Fibroblast of upper back skin (primary cell): ENCODE measurements at regions not wholly inside any gene's neighbourhood (a gene's known extent, or its start where the extent isn't known, plus 50 kb on each side); places are given as distances from the start of the nearest gene placed in this dataset.
"Not testable (repeated sequence)": the region's sequence is repeated elsewhere in the genome, so short reads cannot be mapped to it uniquely, and the experiment has no call there.

ENCODE experiments used
- DNase-seq: peaks from one replicate; pipeline ENCODE4 v3.0.0-alpha.2; 2013

DNA sequence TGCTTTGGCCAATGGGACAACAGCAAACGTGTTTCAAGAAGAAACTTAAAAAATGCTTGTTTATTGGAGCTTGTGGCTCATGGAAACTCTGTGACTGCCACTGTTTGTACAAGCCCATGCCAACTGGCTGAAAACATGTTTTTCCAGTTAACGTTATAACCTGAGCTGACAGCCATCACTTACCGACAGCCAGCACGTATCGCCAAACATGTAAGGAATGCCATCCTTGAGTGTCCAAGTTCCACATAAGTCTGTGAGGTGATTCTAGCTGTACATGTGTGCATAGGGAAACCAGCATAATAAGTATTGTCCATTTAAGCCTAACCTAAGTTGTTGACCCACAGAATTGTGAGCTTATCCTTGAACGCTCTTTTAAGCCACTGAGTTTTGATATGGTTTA, 596.9 kb downstream of the TRHDE start:
- DNase-seq: no peak

DNA sequence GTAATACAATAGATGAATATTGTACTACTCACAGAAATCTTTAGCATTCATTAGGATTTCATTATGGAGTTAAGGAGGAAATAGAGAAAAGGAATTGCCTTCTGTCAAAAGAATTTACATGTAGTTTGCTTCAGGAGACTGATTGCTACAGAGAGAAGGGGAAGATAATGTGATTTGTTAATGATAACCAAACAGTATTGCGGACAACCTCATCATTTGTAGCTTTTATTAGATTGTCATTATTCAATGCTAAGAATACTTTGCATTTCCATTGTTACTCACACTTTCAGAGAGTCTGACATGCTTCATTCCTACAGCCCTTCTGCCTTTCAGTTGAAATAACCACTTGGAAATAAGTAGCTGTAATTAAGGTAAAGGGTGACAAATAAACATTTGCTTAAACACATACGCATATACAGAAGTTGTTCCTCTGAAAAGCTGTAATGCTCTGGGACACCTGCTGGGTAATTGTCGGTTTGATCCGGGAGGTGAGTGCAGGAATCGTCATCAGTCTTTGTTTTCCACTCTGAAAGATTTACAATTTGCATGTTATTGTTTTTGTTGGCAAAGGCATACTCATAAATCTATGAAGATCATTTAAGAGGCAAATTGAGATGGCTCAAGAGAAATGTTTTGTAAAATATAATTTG, 600.2 kb downstream of the TRHDE start:
- DNase-seq: no peak

GRCh38 chr12:72872996-72873395, 600.8 kb downstream of the TRHDE start:
- no peak for DNase-seq

- DNase-seq: no peak
Observed at GRCh38 chr12:72876092-72876491, 603.9 kb downstream of the TRHDE start.

- DNase-seq: no peak
Observed at GRCh38 chr12:72888693-72889092, 616.5 kb downstream of the TRHDE start.

DNA sequence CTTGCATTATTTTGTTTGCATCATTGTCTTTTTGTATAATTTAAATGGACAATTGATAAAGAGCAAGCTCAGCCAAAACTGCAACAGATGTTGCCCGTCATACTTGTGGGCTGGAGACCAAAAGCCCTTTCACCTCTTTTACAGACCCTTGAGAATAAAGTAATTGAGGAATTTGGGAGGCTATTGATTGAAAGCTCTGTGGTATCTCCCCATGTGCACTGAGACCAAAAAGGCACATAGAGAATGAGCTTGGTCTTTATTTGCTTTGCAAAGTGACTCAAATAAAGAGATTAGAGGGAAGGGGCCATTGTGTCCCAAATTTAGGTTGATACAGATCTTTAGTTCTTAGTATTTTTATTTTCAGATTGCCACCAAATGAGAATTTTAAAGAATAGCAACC, 617.6 kb downstream of the TRHDE start:
- DNase-seq: no peak

GRCh38 chr12:72901685-72902084, 629.5 kb downstream of the TRHDE start:
- DNase-seq: no peak

GRCh38 chr12:72925716-72926115, 653.5 kb downstream of the TRHDE start:
- no peak for DNase-seq

GRCh38 chr12:72931838-72932237, 659.7 kb downstream of the TRHDE start:
- not testable (repeated sequence) for DNase-seq

DNA sequence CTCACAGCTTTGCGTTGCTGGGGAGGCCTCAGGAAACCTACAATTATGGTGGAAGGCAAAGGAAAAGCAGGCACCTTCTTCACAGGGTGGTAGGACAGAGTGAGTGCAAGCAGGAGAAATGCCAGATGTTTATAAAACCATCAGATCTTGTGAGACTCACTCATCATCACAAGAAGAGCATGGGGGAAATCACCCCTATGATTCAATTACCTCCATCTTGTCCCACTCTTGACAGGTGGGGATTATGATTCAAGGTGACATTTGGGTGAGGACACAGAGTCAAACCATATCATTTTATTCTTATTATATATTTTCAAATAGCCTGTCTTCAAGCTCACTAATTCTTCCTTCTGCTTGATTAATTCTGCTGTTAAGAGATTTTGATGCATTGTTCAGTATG, 665.3 kb downstream of the TRHDE start:
- DNase-seq: no peak

DNA sequence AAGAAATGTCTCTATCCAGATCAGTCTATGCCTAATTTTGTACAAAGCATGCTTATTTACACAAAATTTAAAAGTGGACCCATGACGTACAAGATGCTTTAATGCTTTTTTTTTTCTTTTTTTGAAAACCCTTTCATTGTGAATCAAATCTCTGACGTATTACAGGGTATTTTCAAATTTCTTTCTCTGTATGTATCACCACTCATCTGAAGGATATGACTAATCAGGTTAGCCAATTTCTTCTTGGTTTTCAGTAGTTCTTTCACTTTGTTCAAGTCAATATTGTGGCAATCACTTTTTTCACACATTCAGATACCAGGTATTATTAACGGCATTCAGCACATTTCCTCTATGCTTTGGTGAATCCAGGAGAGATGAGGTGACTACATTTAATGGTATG, 685.3 kb downstream of the TRHDE start:
- DNase-seq: no peak

DNA sequence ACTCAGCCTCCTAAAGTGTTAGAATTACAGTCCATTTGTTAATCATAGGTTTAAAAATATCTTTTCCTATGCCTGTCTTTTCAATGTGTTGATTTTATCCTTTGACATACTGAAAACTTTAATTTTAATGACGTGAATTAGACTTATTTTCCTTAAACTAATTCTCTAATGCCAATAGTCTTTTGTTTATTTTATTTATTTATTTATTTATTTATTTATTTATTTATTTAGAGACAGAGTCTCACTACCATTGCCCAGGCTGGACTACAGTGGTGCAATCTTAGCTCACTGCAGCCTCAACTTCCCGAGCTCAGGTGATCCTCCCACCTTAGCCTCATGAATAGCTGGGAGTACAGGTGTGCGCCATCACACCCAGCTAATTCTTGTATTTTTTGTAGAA, 694.5 kb downstream of the TRHDE start:
- DNase-seq: no peak

DNA sequence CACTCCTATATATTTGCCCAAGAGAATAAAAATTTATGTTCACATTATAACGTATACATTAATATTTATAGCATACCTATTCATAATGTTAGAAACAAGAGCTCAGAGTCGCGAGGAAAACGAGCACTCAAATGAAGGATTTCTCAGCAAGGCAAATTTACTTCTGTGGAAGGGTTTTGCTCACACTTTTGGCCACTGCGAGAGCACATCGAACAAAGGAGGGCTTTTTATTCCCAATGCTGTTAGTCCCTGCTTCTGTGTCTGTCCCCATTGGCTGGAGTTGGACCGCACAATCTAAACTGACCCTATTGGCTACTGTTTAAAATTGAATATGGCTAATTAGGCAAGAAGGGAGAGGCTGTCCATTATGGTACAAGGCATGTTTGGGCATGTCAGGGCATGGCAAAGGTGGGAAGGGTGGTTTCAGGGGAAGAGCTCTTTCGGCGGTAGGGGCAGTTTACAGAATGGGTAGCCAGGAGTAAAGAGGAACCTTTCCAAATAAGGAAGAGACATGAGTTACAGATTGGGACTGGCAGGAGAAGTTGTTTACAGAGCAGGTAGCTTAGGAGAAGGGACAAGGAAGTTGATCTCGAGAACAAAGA, 702.9 kb downstream of the TRHDE start:
- no peak for DNase-seq

DNA sequence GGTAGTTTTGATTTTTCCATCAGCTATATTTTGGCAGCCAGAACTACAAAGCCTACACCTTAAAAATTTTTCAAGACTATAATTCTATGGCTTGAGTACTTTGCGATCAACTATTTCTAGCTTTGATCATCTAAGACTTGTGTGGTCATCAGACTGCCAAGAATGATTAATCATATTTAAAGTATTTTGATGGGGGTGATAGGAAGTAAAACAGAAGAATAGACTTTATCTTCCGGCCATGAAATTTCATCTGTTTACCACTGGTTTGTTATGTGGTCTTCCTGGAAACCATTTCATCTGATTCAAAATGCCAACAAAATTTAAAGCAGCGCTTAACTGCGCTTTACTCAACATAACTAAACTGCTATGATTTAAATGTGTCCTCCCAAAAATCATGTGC, 706.8 kb downstream of the TRHDE start:
- DNase-seq: no peak

DNA sequence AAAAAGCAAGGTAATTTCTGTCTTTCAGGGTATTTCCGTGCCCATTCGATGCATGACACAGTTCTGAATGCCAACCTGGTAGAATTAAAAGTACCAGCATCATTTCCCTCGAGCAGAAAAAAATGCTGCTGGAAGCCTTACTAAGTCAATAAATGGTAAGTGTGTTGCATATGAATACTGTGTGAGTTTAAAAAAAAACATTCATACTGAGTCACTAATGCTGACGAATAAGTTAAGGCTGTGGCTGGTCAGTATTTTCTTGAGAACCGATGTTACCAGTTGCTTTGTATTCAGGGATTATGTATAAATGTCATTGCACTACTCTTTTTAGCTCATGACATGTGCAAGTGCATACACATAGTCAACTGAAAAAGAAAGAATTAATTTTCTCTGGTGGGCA, 710.2 kb downstream of the TRHDE start:
- no peak for DNase-seq

GRCh38 chr12:72986963-72987362, 714.8 kb downstream of the TRHDE start:
- DNase-seq: no peak

DNA sequence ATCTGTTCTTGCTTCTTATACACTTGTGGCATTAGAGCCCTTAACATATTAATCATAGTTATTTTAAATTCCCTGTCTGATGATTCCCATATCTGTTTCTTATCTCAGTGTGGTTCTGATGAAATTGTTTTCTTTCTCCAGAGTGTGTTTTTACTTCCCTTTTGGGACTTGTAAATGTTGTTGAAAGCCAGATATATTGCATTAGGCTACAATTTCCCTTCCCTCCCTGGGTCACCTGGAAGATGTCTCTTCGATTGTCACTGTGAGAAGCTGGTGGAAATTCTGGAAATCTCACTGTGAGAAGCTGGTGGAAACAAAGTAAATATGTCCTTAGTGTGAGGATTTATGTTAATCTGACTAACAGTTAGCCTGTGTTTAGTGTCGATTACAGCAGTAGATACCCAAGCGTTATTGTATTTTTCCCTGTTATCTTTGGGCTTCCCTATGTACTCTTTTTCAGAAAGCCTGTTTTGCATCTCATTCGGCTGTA, 717.3 kb downstream of the TRHDE start:
- DNase-seq: no peak

- not testable (repeated sequence) for DNase-seq
Observed at GRCh38 chr12:72995029-72995428, 722.9 kb downstream of the TRHDE start.

- DNase-seq: no peak
Observed at GRCh38 chr12:72995616-72996015, 723.4 kb downstream of the TRHDE start.

DNA sequence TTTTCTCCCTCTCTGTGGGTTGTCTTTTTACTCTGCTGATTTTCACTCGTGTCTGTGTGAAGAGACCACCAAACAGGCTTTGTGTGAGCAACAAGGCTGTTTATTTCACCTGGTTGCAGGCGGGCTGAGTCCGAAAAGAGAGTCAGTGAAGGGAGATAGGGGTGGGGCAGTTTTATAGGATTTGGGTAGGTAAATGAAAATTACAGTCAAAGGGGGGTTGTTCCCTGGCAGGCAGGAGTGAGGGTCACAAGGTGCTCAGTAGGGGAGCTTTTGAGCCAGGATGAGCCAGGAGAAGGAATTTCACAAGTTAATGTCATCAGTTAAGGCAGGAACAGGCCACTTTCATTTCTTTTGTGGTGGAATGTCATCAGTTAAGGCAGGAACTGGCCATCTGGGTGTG, 729.6 kb downstream of the TRHDE start:
- not testable (repeated sequence) for DNase-seq

DNA sequence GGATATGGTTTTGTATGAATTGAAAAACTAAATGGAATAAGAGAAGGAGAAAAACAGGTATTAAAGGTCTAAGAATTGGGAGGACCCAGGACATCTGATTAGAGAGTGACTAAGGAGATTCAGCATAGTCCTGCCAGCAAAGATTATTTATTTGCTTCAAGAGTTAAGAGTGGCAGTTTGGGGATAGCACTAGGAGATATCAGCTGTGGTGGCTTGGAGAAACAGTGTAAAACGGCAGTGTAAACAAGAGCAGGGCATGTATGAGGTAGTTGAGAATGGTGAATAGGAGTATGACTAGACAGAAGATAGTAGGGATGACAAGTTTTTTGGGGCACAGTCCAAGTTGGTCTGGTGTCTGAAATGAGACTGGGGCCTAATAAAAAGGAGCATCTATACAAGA, 730.3 kb downstream of the TRHDE start:
- DNase-seq: not testable (repeated sequence)

DNA sequence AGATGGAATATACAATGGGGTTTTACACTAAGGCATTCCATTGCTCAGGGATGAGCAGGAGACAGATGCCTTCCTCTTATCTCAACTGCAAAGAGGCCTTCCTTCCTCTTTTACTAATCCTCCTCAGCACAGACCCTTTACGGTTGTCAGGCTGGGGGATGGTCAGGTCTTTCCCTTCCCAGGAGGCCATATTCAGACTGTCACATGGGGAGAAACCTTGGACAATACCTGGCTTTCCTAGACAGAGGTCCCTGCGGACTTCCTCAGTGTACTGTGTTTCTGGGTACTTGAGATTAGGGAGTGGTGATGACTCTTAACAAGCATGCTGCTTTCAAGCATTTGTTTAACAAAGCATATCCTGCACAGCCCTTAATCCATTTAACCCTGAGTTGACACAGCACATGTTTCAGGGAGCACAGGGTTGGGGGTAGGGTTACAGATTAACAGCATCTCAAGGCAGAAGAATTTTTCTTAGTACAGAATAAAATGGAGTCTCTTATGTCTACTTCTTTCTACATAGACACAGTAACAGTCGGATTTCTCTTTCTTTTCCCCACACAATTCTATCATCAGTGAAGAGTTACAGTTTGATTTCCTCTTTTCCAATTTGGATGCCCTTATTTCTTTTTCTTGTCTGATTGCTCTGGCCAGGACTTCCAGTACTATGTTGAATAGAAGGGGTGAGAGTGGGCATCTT, 737.1 kb downstream of the TRHDE start:
- DNase-seq: not testable (repeated sequence)

GRCh38 chr12:73017981-73018380, 745.8 kb downstream of the TRHDE start:
- no peak for DNase-seq

DNA sequence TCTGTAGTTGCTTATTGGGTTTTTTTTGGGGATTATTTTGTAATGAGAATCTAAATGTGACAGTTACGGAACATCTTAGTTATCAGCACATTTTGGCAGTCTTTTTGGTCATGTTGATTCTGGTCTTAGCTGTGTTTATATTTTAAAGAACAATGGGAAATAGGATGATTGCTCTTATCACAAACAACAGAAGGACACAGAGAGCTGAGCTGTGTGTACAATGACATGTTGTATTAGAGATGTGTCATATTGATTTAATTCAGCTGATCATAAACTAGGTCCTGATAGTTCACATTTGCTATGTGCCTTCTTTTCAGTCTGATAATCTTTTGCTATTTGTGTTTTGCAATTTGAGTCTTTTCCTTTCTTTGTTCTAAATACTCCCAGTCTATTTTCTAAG, 781.7 kb downstream of the TRHDE start:
- no peak for DNase-seq
